Right lobe of liver (tissue), 4 donors: ENCODE measurements at regions not wholly inside any gene's neighbourhood (a gene's known extent, or its start where the extent isn't known, plus 50 kb on each side); places are given as distances from the start of the nearest gene placed in this dataset.

Experiments used
- POLR2A ChIP-seq: fragments of 450-650 bp; IDR thresholded peaks from one replicate; pipeline ENCODE4 v1.6.1; 2017; ENCODE audit warnings: antibody characterized with exemption, mild to moderate bottlenecking
- TF ChIP-seq, protein P1 (sequence below), 4 donors: fragments of 200-600 bp in 3 of 4; fragments of 450-650 bp in 1 of 4; IDR thresholded peaks; one replicate each; pipeline versions ENCODE4 v1.5.1 to v1.8.0; 2016 to 2022; ENCODE audit warnings: antibody characterized with exemption in 4 of 4, mild to moderate bottlenecking in 2 of 4
- donor health status: DM: no; HTN: no; CAD: no.
- donor health status: DM: no; HTN: no; CAD: no.
- donor health status: DM: no; HTN: yes; CAD: no.

DNA sequence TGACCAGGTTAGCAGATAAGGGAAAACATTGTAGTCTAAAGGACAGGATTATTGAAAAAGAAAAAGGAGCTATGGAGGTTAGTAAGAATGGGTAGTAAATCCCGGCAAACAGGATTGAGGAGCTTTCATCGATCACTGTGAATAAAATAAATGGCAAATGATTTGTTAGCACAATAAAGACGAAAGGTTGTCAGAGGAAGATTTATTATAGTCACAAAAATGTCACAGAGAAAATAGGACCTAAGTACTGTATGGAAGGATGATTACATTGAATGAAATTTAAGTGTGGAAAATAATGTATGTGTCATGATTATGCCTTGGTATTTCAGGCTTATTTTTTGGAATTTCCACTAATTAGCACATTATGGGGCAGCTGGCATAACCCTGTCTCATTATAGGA is 519.2 kb upstream of the SLITRK6 start:
- TF ChIP-seq, protein P1, sequence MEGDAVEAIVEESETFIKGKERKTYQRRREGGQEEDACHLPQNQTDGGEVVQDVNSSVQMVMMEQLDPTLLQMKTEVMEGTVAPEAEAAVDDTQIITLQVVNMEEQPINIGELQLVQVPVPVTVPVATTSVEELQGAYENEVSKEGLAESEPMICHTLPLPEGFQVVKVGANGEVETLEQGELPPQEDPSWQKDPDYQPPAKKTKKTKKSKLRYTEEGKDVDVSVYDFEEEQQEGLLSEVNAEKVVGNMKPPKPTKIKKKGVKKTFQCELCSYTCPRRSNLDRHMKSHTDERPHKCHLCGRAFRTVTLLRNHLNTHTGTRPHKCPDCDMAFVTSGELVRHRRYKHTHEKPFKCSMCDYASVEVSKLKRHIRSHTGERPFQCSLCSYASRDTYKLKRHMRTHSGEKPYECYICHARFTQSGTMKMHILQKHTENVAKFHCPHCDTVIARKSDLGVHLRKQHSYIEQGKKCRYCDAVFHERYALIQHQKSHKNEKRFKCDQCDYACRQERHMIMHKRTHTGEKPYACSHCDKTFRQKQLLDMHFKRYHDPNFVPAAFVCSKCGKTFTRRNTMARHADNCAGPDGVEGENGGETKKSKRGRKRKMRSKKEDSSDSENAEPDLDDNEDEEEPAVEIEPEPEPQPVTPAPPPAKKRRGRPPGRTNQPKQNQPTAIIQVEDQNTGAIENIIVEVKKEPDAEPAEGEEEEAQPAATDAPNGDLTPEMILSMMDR (IDR thresholded peaks at IDR 0.05): no peak
- TF ChIP-seq POLR2A: no peak
